B cell (primary cell): ENCODE measurements at regions not wholly inside any gene's neighbourhood (a gene's known extent, or its start where the extent isn't known, plus 50 kb on each side); places are given as distances from the start of the nearest gene placed in this dataset.

Source experiments
- CTCF ChIP-seq: fragments of 200-600 bp; IDR thresholded peaks from one replicate; pipeline ENCODE4 v1.8.0; 2022; ENCODE audit warnings: antibody characterized with exemption, mild to moderate bottlenecking
- EZH2 ChIP-seq: IDR thresholded peaks from 2 replicates; pipeline ENCODE4 v1.6.1; 2012; ENCODE audit warnings: borderline replicate concordance, low read depth, mild to moderate bottlenecking, moderate library complexity, low read length; ENCODE audit not compliant: insufficient read depth, poor library complexity, severe bottlenecking

- no peak for TF ChIP-seq CTCF
- TF ChIP-seq EZH2 = no peak
Observed at GRCh38 chrX:10783451-10783995, 163.1 kb upstream of the MID1 start.
